Right atrium auricular region (tissue), 2 donors: ENCODE measurements at regions not wholly inside any gene's neighbourhood (a gene's known extent, or its start where the extent isn't known, plus 50 kb on each side); places are given as distances from the start of the nearest gene placed in this dataset.

Experiments
- DNase-seq: peaks from one replicate; pipeline ENCODE4 v3.0.0-alpha.2; 2019; ENCODE audit warnings: low spot score
- H3K27ac ChIP-seq, 2 donors: fragments of 200-600 bp; sonication (generic); 1 replicate in 1 of 2; 2 replicates in 1 of 2; pipeline ENCODE4 v1.5.1; 2016 to 2019
- H3K27me3 ChIP-seq, 2 donors: fragments of 200-600 bp; sonication (generic); one replicate each; pipeline versions ENCODE4 v1.5.1 to v1.6.0; 2017 to 2019
- H3K36me3 ChIP-seq: fragments of 200-600 bp; sonication (generic); one replicate; pipeline ENCODE4 v1.5.1; 2016
- H3K4me1 ChIP-seq, 2 donors: fragments of 200-600 bp; sonication (generic); one replicate each; pipeline versions ENCODE4 v1.5.1 to v1.6.0; 2017 to 2019
- H3K4me3 ChIP-seq, 2 donors: fragments of 200-600 bp; sonication (generic); 1 replicate in 1 of 2; 2 replicates in 1 of 2; pipeline ENCODE4 v1.5.1; 2017 to 2019; ENCODE audit warnings: mild to moderate bottlenecking in 1 of 2, moderate library complexity in 1 of 2
- H3K9me3 ChIP-seq, 2 donors: fragments of 200-600 bp; sonication (generic); one replicate each; pipeline ENCODE4 v1.5.1; 2019
- TF ChIP-seq, protein P1 (sequence below), 2 donors: fragments of 200-600 bp; sonication (generic); IDR thresholded peaks; one replicate each; pipeline ENCODE4 v1.5.1; 2019; ENCODE audit warnings: antibody characterized with exemption in 2 of 2

DNA sequence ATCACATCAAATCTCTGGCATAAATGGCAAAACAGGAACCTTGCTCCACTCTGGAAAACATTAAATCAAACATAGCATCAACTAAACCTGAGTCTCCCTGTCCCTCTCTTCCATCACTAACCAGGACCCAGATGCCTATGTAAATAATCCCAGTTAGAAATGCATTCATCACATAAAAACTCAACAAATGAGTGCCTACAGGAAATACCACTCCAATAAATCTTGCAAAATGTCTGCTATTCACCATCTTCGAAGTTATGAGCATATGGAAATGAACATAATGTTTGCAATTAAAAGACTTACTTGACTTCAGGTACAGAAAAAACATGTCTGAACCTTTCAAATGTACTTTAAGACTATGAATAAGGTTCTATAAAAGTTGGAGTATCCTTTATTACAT, 425.0 kb downstream of the CDH11 start:
- H3K9me3 ChIP-seq = no peaks in the 10 kb centered on the region
- no peaks in the 10 kb centered on the region for H3K36me3 ChIP-seq
- no peaks in the 10 kb centered on the region for H3K4me1 ChIP-seq
- H3K4me3 ChIP-seq = no peak overlapping the region
- TF ChIP-seq, protein P1, sequence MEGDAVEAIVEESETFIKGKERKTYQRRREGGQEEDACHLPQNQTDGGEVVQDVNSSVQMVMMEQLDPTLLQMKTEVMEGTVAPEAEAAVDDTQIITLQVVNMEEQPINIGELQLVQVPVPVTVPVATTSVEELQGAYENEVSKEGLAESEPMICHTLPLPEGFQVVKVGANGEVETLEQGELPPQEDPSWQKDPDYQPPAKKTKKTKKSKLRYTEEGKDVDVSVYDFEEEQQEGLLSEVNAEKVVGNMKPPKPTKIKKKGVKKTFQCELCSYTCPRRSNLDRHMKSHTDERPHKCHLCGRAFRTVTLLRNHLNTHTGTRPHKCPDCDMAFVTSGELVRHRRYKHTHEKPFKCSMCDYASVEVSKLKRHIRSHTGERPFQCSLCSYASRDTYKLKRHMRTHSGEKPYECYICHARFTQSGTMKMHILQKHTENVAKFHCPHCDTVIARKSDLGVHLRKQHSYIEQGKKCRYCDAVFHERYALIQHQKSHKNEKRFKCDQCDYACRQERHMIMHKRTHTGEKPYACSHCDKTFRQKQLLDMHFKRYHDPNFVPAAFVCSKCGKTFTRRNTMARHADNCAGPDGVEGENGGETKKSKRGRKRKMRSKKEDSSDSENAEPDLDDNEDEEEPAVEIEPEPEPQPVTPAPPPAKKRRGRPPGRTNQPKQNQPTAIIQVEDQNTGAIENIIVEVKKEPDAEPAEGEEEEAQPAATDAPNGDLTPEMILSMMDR (IDR thresholded peaks at IDR 0.05) = no peak
- no peak overlapping the region for H3K27ac ChIP-seq
- DNase-seq = no peak
- H3K27me3 ChIP-seq = no peaks in the 10 kb centered on the region

DNA sequence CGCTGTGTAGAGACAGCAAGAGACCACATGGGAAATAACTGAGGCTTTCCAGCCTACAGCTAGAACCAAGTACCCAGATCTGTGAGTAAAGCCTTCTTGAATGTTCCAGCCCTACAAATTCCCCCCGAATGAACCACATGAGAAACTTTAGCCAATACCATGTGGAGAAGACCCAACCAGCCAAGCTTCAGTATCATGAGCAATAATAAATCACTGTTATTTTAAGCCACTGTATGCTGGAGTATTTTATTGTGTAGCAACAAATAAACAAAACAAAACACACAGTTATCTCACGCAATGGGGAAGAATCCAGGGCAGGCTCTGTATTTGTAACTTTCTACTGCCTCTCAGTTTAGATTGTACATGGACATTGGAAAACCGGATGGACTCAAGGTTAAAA, 426.2 kb downstream of the CDH11 start:
- no peak overlapping the region for H3K27ac ChIP-seq
- no peaks in the 10 kb centered on the region for H3K4me1 ChIP-seq
- no peaks in the 10 kb centered on the region for H3K9me3 ChIP-seq
- no peaks in the 10 kb centered on the region for H3K36me3 ChIP-seq
- DNase-seq = no peak
- TF ChIP-seq, protein P1 (IDR thresholded peaks at IDR 0.05) = no peak
- no peak overlapping the region for H3K4me3 ChIP-seq
- H3K27me3 ChIP-seq = no peaks in the 10 kb centered on the region

DNA sequence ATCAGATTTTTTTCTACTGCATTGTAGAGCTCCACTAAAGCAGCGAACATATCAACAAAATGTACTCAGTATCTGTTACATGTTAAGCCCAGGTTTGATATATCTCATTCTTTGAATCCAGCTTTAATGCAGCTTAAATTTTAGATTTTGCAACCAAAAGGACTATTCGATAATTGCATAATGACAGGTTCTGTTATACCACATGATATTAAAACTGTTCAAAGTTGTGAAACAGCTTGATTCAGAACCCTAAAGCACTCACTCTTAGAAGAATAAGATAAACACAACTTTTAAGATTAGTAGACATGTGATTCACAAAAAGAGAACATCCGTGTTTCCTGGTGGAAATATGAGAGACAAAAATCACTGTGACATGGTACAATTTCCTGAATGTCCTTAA, 427.9 kb downstream of the CDH11 start:
- no peaks in the 10 kb centered on the region for H3K36me3 ChIP-seq
- DNase-seq = no peak

DNA sequence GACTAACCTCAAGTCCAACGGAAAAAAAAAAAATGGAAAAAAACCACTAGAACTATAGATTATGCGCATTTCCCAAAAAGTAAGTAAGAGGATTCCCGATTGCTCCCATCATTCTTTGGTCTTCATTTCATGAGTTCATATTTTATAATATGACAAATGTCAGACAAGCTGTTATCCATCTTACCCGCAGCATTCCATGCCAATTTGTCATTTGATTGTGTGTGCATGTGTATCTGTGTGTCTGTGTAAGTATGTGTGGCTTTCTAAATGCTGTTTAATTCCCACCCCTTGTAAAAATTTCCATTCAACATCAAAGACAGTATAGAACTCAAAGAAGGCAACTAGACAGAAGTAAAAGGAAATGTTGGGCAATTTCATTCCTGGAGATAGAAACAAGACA, 434.1 kb downstream of the CDH11 start:
- H3K4me3 ChIP-seq = no peak overlapping the region
- TF ChIP-seq, protein P1 (IDR thresholded peaks at IDR 0.05) = no peak
- no peaks in the 10 kb centered on the region for H3K4me1 ChIP-seq
- no peak overlapping the region for H3K27ac ChIP-seq
- H3K36me3 ChIP-seq = no peaks in the 10 kb centered on the region
- no peak for DNase-seq
- H3K27me3 ChIP-seq = no peaks in the 10 kb centered on the region
- no peaks in the 10 kb centered on the region for H3K9me3 ChIP-seq

More for the DNA sequence above, 427.9 kb downstream of the CDH11 start:
- TF ChIP-seq, protein P1 (IDR thresholded peaks at IDR 0.05) = no peak
- Histone ChIP-seq H3K4me3 (no peak overlapping the region), H3K27ac (no peak overlapping the region), H3K27me3 (no peaks in the 10 kb centered on the region), H3K4me1 (no peaks in the 10 kb centered on the region), H3K9me3 (no peaks in the 10 kb centered on the region)

DNA sequence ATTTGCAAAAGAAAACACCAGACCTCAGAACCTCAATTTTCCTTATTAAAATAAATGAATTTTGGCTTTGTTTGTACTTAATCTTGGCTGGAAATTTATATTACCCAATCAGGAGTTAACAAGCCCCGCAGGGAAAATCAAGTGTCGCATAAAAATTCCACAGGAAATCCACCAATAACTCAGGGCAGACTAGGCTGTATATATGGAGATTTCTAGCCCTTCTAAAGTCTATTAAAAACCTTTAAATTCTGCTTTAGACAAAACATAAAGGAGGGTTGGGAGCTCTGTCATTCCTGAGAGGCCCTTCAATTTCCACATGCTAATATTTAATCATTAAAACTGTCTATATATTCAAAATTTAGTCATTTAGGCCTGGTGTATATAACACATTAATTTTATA, 434.7 kb downstream of the CDH11 start:
- Histone ChIP-seq H3K27ac (no peak overlapping the region), H3K36me3 (no peaks in the 10 kb centered on the region), H3K9me3 (no peaks in the 10 kb centered on the region), H3K4me3 (no peak overlapping the region), H3K27me3 (no peaks in the 10 kb centered on the region), H3K4me1 (no peaks in the 10 kb centered on the region)
- DNase-seq = no peak
- TF ChIP-seq, protein P1 (IDR thresholded peaks at IDR 0.05) = no peak

DNA sequence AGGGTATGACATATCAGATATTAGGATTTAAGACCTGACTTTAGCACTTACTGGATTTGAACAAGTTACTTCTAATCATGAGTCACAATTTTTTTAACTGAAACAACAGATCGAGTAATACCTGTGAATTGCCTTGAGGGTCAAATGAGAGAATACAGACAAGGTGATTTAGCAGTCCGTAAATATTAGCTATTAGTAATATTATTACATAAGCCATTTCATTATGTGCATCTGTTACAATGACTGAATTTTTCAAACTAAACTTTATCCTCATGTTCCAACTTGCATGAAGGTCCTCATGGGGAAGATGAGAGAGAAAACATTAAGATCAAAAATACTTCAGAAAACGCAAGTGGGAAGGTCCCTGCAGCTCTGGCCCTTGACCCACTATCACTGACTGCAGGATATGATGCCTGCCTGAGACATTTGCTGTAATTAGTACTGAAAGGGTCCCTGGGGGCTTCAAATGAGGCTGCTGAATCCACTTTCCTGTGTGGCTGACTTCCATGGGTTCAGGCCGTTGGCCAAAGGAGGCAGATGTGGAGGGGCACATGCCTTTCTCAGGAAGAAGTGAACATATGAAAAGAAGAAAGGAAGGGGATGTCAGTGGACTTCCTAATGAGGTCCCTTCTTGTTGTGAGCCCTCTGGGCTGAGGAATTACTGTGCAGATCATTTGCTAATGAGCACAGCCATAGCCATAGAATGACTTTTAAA, 441.7 kb downstream of the CDH11 start:
- no peaks in the 10 kb centered on the region for H3K36me3 ChIP-seq

More for the DNA sequence above, 441.7 kb downstream of the CDH11 start:
- no peaks in the 10 kb centered on the region for H3K27me3 ChIP-seq
- H3K4me1 ChIP-seq = no peaks in the 10 kb centered on the region
- H3K27ac ChIP-seq = no peak overlapping the region
- DNase-seq = no peak
- TF ChIP-seq, protein P1 (IDR thresholded peaks at IDR 0.05) = no peak
- no peak overlapping the region for H3K4me3 ChIP-seq
- H3K9me3 ChIP-seq = no peaks in the 10 kb centered on the region
